Activated naive CD8-positive, alpha-beta T cell treated with anti-CD3 and anti-CD28 coated beads, Interleukin-2, amount 10 ng/mL, durations not matched to agents 7 days and 5 days (primary cell): ENCODE measurements at regions not wholly inside any gene's neighbourhood (a gene's known extent, or its start where the extent isn't known, plus 50 kb on each side); places are given as distances from the start of the nearest gene placed in this dataset.

Experiments used
- ATAC-seq: fragments of 150-1000 bp; cut with Tn5 transposase; one replicate; pipeline ENCODE4 v1.10.0; 2021; ENCODE audit warnings: low read depth, moderate library complexity
- POLR2A ChIA-PET: fragments of 350-600 bp; sonication (Branson Sonifier 250); formaldehyde crosslinking; loops from one replicate; lab custom pipeline; 2021; ENCODE audit warnings: antibody characterized with exemption; lab: Charles Lee
- DNase-seq: peaks from one replicate; pipeline ENCODE4 v3.0.0; 2021
- H3K27ac Mint-ChIP-seq: one replicate; pipeline ENCODE4 v1.8.0; 2022; ENCODE audit warnings: mild to moderate bottlenecking, mixed read lengths
- H3K27me3 Mint-ChIP-seq: one replicate; pipeline ENCODE4 v1.8.0; 2022; ENCODE audit warnings: mild to moderate bottlenecking, moderate library complexity, mixed read lengths
- H3K36me3 Mint-ChIP-seq: one replicate; pipeline ENCODE4 v1.8.0; 2021; ENCODE audit warnings: mild to moderate bottlenecking, mixed read lengths
- H3K4me1 Mint-ChIP-seq: one replicate; pipeline ENCODE4 v1.8.0; 2021; ENCODE audit warnings: mixed read lengths
- H3K4me3 Mint-ChIP-seq: one replicate; pipeline ENCODE4 v1.8.0; 2022; ENCODE audit warnings: mild to moderate bottlenecking, moderate library complexity, mixed read lengths
- H3K9me3 Mint-ChIP-seq: one replicate; pipeline ENCODE4 v1.8.0; 2021; ENCODE audit warnings: mixed read lengths

DNA sequence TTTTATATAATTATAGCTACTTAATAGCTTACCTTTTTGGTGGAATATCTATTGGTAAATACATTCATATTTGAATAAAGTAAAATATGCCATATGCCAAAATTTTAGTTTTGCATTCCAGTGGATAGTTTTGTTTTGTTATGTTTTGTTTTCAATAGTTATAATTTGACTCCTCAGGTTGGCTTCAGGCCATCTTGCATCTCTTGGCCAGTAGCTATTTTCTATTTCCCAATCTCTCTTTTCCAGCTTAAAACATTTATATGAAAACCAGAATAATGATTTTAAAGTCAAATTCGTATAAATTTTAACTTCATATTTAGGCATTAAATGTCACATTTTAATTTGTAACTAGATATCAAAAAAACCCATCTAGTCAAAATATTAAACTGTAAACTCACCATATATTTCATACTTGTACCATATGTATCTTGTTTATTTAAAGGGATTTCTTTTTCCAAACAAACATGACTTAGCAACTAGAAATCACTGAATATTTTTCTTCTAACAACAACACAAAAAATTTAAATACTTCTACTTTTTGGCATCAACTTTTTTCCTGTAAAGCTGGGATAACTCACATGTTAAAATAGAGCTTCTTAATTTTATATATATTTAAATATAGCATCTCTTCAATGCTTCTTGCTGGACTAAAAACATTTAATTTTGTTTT is 1209.6 kb downstream of the PCDH7 start:
- Mint-ChIP-seq H3K27me3 (no peaks in the 10 kb centered on the region), H3K4me3 (no peak overlapping the region), H3K27ac (no peak overlapping the region), H3K36me3 (no peaks in the 10 kb centered on the region), H3K9me3 (peaks cover 5% of the 10 kb centered on the region), H3K4me1 (no peaks in the 10 kb centered on the region)
- ATAC-seq (no peak), DNase-seq (no peak)
- POLR2A ChIA-PET, result no interaction called here

DNA sequence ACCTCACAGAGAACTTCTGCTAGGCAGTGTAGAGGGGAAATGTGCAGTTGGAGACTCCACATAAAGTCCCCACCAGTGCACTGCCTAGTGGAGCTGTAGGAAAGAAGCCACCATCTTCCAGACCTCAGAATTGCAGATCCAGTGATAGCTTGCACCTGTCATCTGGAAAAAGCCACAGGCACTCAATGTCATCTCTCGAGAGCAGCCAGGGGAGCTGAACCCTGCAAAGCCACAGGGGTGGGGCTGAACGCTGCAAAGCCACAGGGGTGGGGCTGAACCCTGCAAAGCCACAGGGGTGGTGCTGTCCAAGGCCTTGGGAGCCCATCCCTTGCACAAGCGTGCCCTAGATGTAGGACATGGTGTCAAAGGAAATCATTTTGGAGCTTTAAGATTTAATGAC is 1226.3 kb downstream of the PCDH7 start:
- Mint-ChIP-seq H3K9me3 (peaks cover 7% of the 10 kb centered on the region), H3K4me1 (no peaks in the 10 kb centered on the region), H3K27me3 (no peaks in the 10 kb centered on the region), H3K4me3 (no peak overlapping the region), H3K36me3 (no peaks in the 10 kb centered on the region), H3K27ac (no peak overlapping the region)
- POLR2A ChIA-PET, result no interaction called here
- ATAC-seq, result no peak
- DNase-seq, result no peak

- H3K4me1 Mint-ChIP-seq, result no peaks in the 10 kb centered on the region
- peaks cover 7% of the 10 kb centered on the region for H3K9me3 Mint-ChIP-seq
- ATAC-seq, result no peak
- DNase-seq, result no peak
- POLR2A ChIA-PET, result no interaction called here
- no peaks in the 10 kb centered on the region for H3K36me3 Mint-ChIP-seq
- H3K4me3 Mint-ChIP-seq, result no peak overlapping the region
- no peaks in the 10 kb centered on the region for H3K27me3 Mint-ChIP-seq
- no peak overlapping the region for H3K27ac Mint-ChIP-seq
These were observed 1226.9 kb downstream of the PCDH7 start for GRCh38 chr4:31947101-31947500.

DNA sequence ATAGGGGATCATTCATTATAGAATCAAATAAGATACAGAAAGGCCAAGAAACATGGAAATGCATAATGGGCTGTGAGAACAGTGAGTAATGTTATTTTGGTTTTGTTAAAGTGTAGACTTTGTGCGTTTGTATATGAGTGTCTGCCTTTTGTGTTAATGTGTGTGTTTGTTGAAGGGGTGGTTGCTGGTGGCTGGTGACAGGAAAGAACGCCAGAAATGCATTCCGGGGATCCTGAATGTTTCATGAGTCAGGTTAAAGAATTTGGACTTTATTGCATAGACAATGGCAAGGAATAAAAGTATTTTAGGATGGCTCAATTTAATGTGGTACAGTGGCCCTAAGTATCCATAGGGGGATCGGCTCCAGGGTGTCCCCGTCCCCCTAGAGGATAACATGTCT is 1228.9 kb downstream of the PCDH7 start:
- Mint-ChIP-seq H3K36me3 (no peaks in the 10 kb centered on the region), H3K27me3 (no peaks in the 10 kb centered on the region), H3K4me3 (no peak overlapping the region), H3K9me3 (peaks cover 7% of the 10 kb centered on the region), H3K27ac (no peak overlapping the region), H3K4me1 (no peaks in the 10 kb centered on the region)
- DNase-seq (no peak), ATAC-seq (no peak)
- POLR2A ChIA-PET, result no interaction called here

DNA sequence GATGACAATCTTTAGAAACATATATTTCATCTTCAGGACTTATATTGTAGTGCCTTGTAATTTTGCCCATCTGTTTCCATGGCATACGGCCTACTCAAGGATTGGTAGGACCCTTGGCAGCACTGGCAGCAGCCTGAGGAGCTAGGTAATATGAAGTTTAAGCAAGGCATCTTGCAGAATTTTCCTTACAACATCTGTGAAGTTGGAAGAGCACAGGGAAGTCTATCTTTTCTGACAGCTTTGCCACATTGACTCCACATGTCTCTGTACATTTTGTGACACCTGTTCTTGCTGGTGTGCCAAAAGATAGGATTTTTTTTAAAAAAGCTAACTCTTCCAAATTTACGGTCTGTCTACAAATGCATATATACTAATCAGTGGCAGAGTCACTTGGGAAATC is 1235.2 kb downstream of the PCDH7 start:
- Mint-ChIP-seq H3K4me1 (no peaks in the 10 kb centered on the region), H3K27ac (no peak overlapping the region), H3K36me3 (no peaks in the 10 kb centered on the region), H3K4me3 (no peak overlapping the region), H3K27me3 (no peaks in the 10 kb centered on the region), H3K9me3 (no peaks in the 10 kb centered on the region)
- POLR2A ChIA-PET, result no interaction called here
- DNase-seq (no peak), ATAC-seq (no peak)

DNA sequence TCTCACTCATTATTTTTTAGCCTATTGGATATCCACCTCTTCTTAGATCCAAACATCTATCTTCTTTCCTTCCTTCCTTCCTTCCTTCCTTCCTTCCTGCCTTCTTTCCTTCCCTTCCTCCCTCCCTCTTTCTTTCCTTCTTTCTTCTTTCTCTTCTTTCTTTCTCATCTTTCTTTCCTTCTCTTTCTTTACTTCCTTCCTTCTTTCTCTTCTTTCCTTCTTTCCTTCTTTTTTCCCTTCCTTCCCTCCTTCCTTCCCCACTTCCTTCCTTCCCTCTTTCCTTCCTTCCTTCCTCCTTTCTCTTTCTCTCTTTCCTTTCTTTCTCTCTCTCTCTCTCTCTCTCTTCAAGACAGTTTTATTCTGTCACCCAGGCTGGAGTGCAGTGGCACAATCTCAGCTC is 1239.8 kb downstream of the PCDH7 start:
- Mint-ChIP-seq H3K4me1 (no peaks in the 10 kb centered on the region), H3K4me3 (no peak overlapping the region), H3K36me3 (no peaks in the 10 kb centered on the region), H3K27me3 (no peaks in the 10 kb centered on the region), H3K27ac (no peak overlapping the region), H3K9me3 (peaks cover 1% of the 10 kb centered on the region)
- DNase-seq (no peak), ATAC-seq (no peak)
- POLR2A ChIA-PET, result no interaction called here

- POLR2A ChIA-PET, result no interaction called here
- H3K36me3 Mint-ChIP-seq, result no peaks in the 10 kb centered on the region
- H3K4me1 Mint-ChIP-seq, result no peaks in the 10 kb centered on the region
- ATAC-seq (no peak), DNase-seq (no peak)
- H3K4me3 Mint-ChIP-seq, result no peak overlapping the region
- no peaks in the 10 kb centered on the region for H3K27me3 Mint-ChIP-seq
- peaks cover 1% of the 10 kb centered on the region for H3K9me3 Mint-ChIP-seq
- H3K27ac Mint-ChIP-seq, result no peak overlapping the region
These were observed 1244.5 kb downstream of the PCDH7 start for GRCh38 chr4:31964685-31965084.

DNA sequence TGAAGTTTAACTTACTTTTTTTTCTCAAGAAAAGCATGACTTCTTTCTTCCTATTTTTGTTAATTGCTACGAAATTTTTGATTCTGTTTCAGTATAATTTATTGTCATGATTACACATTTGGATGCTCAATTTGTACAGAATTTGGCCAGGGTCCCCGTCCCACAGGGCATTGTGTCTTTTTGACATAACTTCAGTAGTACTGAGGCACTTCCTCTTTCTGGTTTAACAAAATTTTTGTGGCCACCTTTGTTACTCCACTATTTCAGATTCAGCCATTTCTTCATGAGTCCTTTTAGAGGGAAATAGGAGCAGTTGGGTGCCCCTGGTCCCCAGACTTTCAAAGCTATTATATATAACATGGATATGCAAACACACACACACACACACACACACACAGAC is 1248.7 kb downstream of the PCDH7 start:
- no peaks in the 10 kb centered on the region for H3K36me3 Mint-ChIP-seq
- no peak overlapping the region for H3K4me3 Mint-ChIP-seq
- H3K9me3 Mint-ChIP-seq, result no peaks in the 10 kb centered on the region
- ATAC-seq, result no peak
- POLR2A ChIA-PET, result no interaction called here
- no peak overlapping the region for H3K27ac Mint-ChIP-seq
- no peaks in the 10 kb centered on the region for H3K4me1 Mint-ChIP-seq
- DNase-seq, result no peak
- H3K27me3 Mint-ChIP-seq, result no peaks in the 10 kb centered on the region

DNA sequence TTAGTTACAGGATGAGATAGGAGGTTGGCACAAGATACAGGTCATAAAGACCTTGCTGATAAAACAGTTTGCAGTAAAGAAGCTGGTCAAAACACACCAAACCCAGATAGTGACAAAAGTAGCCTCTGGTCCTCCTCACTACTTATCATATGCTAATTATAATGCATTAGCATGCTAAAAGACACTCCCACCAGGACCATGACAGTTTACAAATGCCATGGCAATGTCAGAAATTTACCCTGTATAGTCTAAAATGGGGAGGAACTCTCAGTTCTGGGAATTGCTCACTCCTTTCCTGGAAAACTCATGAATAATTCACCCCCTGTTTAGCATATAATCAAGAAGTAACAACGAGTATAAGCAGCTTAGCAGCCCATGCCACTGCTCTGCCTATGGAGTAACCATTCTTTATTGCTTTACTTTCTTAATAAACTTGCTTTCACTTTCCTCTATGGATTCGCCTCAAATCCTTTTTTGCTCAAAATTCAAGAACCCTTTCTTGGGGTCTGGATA is 1254.4 kb downstream of the PCDH7 start:
- H3K27ac Mint-ChIP-seq, result no peak overlapping the region
- no peak overlapping the region for H3K4me3 Mint-ChIP-seq
- H3K27me3 Mint-ChIP-seq, result no peaks in the 10 kb centered on the region
- H3K9me3 Mint-ChIP-seq, result no peaks in the 10 kb centered on the region
- POLR2A ChIA-PET, result no interaction called here
- DNase-seq, result no peak
- H3K4me1 Mint-ChIP-seq, result no peaks in the 10 kb centered on the region
- no peaks in the 10 kb centered on the region for H3K36me3 Mint-ChIP-seq
- ATAC-seq, result no peak

GRCh38 chr4:31979988-31980387 is 1259.8 kb downstream of the PCDH7 start:
- Mint-ChIP-seq H3K27me3 (no peaks in the 10 kb centered on the region), H3K4me1 (no peaks in the 10 kb centered on the region), H3K27ac (no peak overlapping the region), H3K4me3 (no peak overlapping the region), H3K36me3 (no peaks in the 10 kb centered on the region), H3K9me3 (no peaks in the 10 kb centered on the region)
- POLR2A ChIA-PET, result no interaction called here
- ATAC-seq, result no peak
- DNase-seq, result no peak

- no peaks in the 10 kb centered on the region for H3K36me3 Mint-ChIP-seq
- no peak overlapping the region for H3K4me3 Mint-ChIP-seq
- H3K27ac Mint-ChIP-seq, result no peak overlapping the region
- no peaks in the 10 kb centered on the region for H3K27me3 Mint-ChIP-seq
- no peak for ATAC-seq
- H3K4me1 Mint-ChIP-seq, result no peaks in the 10 kb centered on the region
- peaks cover 2% of the 10 kb centered on the region for H3K9me3 Mint-ChIP-seq
- no peak for DNase-seq
- POLR2A ChIA-PET, result no interaction called here
These were observed 1263.1 kb downstream of the PCDH7 start for GRCh38 chr4:31983246-31983645.

DNA sequence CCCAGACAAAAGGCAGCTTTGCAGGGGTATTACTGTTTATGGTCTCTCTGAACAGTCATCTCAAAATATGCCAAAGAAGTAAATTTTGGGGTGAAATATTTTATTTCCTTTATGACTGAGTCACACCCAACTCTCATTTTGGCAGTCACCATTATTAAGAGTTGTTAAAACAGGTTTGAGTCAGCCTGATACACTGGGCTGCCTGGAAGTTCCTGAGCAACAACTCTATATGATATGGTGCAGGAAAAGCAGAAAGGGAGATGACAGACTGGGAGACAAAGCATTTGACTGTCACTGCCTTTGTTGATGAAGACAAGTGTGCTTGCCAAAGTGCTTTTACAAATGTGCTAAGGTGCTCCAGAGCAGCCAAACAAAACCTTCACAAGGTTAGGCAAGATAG is 1263.5 kb downstream of the PCDH7 start:
- no peaks in the 10 kb centered on the region for H3K36me3 Mint-ChIP-seq
- H3K27ac Mint-ChIP-seq, result no peak overlapping the region
- H3K4me3 Mint-ChIP-seq, result no peak overlapping the region
- H3K4me1 Mint-ChIP-seq, result no peaks in the 10 kb centered on the region
- no peak for ATAC-seq
- DNase-seq, result no peak
- POLR2A ChIA-PET, result no interaction called here
- H3K27me3 Mint-ChIP-seq, result no peaks in the 10 kb centered on the region
- peaks cover 2% of the 10 kb centered on the region for H3K9me3 Mint-ChIP-seq

- no peak overlapping the region for H3K27ac Mint-ChIP-seq
- no peak for ATAC-seq
These were observed 1264.7 kb downstream of the PCDH7 start for GRCh38 chr4:31984872-31985271.

DNA sequence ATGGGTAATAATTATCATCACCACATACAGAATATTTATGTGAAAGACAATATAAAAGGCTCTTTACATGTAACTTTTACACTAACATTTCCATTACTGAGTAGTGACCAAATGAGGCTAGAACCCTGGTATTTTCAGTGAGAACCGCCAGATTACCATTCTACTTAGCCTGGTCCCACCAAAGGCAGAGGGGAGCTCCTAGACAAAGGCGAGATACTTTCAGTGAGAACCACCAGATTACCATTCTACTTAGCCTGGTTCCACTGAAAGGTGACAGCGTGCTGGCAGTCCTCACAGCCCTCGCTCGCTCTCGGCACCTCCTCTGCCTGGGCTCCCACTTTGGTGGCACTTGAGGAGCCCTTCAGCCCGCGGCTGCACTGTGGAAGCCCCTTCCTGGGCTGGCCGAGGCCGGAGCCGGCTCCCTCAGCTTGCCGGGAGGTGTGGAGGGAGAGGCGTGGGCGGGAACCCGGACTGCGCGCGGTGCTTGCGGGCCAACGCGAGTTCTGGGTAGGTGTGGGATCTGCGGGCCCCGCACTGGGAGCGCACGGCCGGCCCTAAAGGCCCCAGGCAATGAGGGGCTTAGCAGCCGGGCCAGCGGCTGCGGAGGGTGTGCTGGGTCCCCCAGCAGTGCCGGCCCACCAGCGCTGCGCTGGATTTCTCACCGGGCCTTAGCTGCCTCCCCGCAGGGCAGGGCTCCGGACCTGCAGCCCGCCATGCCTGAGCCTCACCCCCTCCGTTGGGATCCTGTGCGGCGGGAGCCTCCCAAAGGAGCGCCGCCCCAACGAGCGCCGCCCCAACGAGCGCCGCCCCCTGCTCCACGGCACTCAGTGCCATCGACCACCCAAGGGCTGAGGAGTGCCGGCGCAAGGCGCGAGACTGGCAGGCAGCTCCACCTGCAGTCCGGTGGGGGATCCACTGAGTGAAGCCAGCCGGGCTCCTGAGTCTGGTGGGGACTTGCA is 1276.1 kb downstream of the PCDH7 start:
- ATAC-seq (no peak), DNase-seq (no peak)
- Mint-ChIP-seq H3K36me3 (no peaks in the 10 kb centered on the region), H3K4me1 (no peaks in the 10 kb centered on the region), H3K4me3 (no peak overlapping the region), H3K27ac (no peak overlapping the region), H3K27me3 (no peaks in the 10 kb centered on the region), H3K9me3 (peaks cover 3% of the 10 kb centered on the region)
- POLR2A ChIA-PET, result no interaction called here

More at GRCh38 chr4:31984872-31985271, 1264.7 kb downstream of the PCDH7 start:
- H3K4me3 Mint-ChIP-seq, result no peak overlapping the region
- peaks cover 4% of the 10 kb centered on the region for H3K9me3 Mint-ChIP-seq
- no peak for DNase-seq
- H3K36me3 Mint-ChIP-seq, result no peaks in the 10 kb centered on the region
- POLR2A ChIA-PET, result no interaction called here
- H3K4me1 Mint-ChIP-seq, result no peaks in the 10 kb centered on the region
- no peaks in the 10 kb centered on the region for H3K27me3 Mint-ChIP-seq
